Esophagus muscularis mucosa (tissue), 4 donors: ENCODE measurements at regions not wholly inside any gene's neighbourhood (a gene's known extent, or its start where the extent isn't known, plus 50 kb on each side); places are given as distances from the start of the nearest gene placed in this dataset.

Experiments
- CTCF ChIP-seq, 3 experiments: fragments of 200-600 bp in 2 of 3; fragments of 450-650 bp in 1 of 3; sonication (generic) in 2 of 3; IDR thresholded peaks; one replicate each; pipeline ENCODE4 v1.5.1; 2017 to 2019; ENCODE audit warnings: antibody characterized with exemption in 3 of 3, mild to moderate bottlenecking in 2 of 3, moderate library complexity in 1 of 3
- EP300 ChIP-seq: sonication (generic); formaldehyde crosslinking; IDR thresholded peaks from one replicate; pipeline ENCODE4 v1.6.1; 2017; ENCODE audit warnings: antibody characterized with exemption
- POLR2A ChIP-seq: fragments of 450-650 bp; IDR thresholded peaks from one replicate; pipeline ENCODE4 v1.6.1; 2017; ENCODE audit warnings: antibody characterized with exemption, moderate library complexity, mild to moderate bottlenecking, low read depth
- POLR2AphosphoS5 ChIP-seq, 2 donors: sonication (generic); formaldehyde crosslinking; IDR thresholded peaks; one replicate each; pipeline ENCODE4 v1.6.1; 2017; ENCODE audit warnings: antibody characterized with exemption in 2 of 2

DNA sequence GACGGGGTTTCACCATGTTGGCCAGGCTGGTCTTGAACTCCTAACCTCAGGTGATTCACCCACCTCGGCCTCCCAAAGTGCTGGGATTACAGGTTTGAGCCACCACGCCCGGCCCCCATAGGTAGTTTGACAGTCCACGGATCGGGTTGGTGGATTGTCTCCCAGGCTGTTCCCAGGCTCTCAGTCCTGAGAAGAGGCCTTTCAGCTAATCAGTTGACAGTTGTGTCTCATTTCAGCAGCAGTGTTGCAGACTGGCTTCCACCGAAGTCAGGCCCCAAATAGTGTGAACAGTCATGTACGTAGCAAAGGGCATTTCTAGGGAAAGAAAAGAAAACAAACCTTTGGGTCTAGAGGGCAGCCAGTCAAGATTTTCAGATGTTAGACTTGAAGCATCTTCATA is 102.4 kb upstream of the TLR3 start:
- TF ChIP-seq CTCF (IDR thresholded peaks at IDR 0.05) (no peak), POLR2A (no peak), POLR2AphosphoS5 (IDR thresholded peaks at IDR 0.05) (no peak), EP300 (no peak)
